ENCODE measurements at regions not wholly inside any gene's neighbourhood (a gene's known extent, or its start where the extent isn't known, plus 50 kb on each side); places are given as distances from the start of the nearest gene placed in this dataset.

DNA sequence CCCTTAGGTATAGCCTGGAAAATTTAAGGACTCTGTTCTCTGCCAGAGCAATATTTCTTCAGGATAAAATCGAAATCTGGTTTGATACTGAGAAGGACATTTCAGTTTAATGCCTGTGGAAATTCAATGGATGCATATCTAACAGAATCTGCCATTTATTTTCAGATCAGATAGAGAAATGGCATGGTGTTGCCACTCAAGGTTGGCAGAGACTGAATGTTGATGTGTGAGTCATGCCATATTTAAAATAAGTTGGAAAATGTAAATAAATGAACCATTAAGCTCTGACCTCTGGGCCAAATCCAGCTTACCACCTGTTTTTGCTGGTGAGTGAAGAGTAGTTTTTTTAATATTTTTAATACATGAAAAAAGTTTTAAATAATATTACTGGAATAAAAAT lies 594.6 kb downstream of the DOK5 start:
- POLR2A ChIA-PET, result no interaction called here
- no peaks in the 10 kb centered on the region for H3K4me1 Mint-ChIP-seq
- no peak overlapping the region for H3K4me3 Mint-ChIP-seq
- no peak for ATAC-seq
- H3K9me3 Mint-ChIP-seq, result peaks cover 4 to 35% (median 14%) of the 10 kb centered on the region in 9 donors
- H3K27me3 Mint-ChIP-seq, result peaks cover 0 to 4% (median 0%) of the 10 kb centered on the region in 5 donors
- DNase-seq, result no peak
- peaks cover 0 to 11% (median 3%) of the 10 kb centered on the region in 3 donors for H3K36me3 Mint-ChIP-seq
- H3K27ac Mint-ChIP-seq, result no peak overlapping the region

DNA sequence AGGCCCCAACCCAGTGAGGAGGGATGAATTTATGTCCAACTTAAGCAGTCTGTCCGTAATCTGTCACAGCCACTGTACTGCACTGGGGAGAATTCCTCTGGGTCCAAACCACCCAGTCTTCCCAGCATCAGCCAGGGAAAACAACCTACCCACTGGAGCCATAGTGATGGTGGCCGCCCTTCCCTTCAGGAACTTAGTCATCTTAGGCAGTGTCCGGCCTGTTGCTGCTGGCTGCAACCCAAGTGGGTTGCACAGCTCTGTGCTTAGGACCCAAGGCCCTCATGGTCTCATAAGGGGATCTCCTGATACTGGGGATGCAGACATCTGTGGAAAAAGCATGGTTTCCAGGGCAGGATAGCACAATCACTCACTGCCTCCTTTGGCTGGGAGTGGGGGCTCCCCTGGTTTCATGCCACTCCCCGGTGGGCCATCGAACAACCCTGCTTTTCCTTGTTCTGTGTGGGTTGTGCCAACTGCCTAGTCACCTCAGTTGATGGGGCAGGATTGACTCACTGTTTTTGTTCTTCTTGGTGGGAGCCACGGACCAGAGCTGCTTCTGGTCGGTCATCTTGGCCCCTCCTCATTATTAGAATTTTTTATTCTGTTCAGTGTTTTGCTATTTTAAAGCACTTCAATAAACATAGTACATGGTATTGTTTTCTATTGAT lies 591.9 kb downstream of the DOK5 start:
- H3K4me1 Mint-ChIP-seq, result no peaks in the 10 kb centered on the region
- DNase-seq (no peak), ATAC-seq (no peak)
- H3K27ac Mint-ChIP-seq, result no peak overlapping the region
- POLR2A ChIA-PET, result no interaction called here
- H3K36me3 Mint-ChIP-seq, result peaks cover 2 to 12% (median 3%) of the 10 kb centered on the region in 3 donors
- H3K9me3 Mint-ChIP-seq, result peaks cover 10 to 37% (median 21%) of the 10 kb centered on the region in 9 donors
- no peak overlapping the region for H3K4me3 Mint-ChIP-seq
- H3K27me3 Mint-ChIP-seq, result no peaks in the 10 kb centered on the region

DNA sequence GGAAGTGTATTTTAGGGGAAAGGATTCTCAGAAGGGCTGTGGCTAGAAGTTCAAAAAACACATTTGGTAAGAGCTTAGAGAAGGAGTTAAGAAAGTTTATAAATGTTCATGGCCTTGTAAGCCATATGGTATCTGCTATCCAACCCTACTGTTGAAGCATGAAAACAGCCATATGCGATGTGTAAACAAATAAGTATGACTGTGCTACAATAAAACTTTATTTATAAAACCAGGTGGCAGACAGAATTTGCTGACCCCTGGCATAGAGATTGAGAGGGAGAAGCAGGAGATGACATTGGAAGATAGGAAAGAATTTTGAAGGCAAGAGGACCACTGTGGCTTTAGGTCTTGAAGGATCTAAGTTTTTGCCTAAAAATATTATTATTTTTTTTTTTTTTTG lies 583.5 kb downstream of the DOK5 start:
- POLR2A ChIA-PET, result no interaction called here
- Mint-ChIP-seq H3K27ac (no peak overlapping the region), H3K36me3 (peaks cover 0 to 2% (median 0%) of the 10 kb centered on the region in 3 donors), H3K9me3 (peaks cover 0 to 15% (median 5%) of the 10 kb centered on the region in 9 donors), H3K4me1 (no peaks in the 10 kb centered on the region), H3K27me3 (peaks cover 0 to 3% (median 0%) of the 10 kb centered on the region in 5 donors), H3K4me3 (no peak overlapping the region)
- ATAC-seq, result no peak
- no peak for DNase-seq

DNA sequence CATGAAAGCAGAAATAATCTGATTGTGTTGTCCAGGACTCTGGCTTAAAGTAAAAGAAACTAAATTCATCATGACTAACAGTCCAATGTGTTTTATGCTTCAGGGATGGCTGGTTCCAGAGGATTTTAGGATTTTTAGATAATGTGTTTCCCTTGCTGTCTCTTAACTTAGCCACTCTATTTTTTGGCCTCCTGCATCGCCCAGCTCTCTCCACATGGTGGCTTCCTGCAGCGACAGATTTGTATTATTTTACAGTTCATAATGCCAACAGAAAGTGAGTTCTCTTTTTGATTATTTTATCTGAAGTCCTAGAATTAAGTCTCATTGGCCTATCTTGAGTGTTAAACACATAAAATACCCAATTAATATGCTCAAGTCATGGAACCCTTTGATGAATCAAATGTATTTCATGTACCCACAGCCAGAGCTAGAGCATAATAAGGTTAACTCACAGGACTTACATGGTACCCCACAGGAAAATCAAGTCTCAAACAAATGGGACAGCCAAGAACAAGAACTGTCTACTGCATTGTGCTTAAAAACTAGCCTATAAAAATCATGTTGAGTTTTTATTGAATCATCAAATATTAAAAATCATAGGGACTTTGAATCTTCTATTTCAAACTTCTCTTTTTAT lies 582.5 kb downstream of the DOK5 start:
- no peaks in the 10 kb centered on the region for H3K4me1 Mint-ChIP-seq
- no peaks in the 10 kb centered on the region for H3K36me3 Mint-ChIP-seq
- H3K27ac Mint-ChIP-seq, result no peak overlapping the region

GRCh38 chr20:55054453-55054852 lies 579.1 kb downstream of the DOK5 start:
- ATAC-seq (no peak), DNase-seq (no peak)
- Mint-ChIP-seq H3K4me3 (no peak overlapping the region), H3K27ac (no peak overlapping the region), H3K9me3 (peaks cover 0 to 10% (median 2%) of the 10 kb centered on the region in 9 donors), H3K36me3 (peaks cover 0 to 8% (median 0%) of the 10 kb centered on the region in 3 donors), H3K4me1 (no peaks in the 10 kb centered on the region), H3K27me3 (peaks cover 1 to 9% (median 3%) of the 10 kb centered on the region in 5 donors)
- POLR2A ChIA-PET, result no interaction called here

More for the DNA sequence above, 582.5 kb downstream of the DOK5 start:
- Mint-ChIP-seq H3K4me3 (no peak overlapping the region), H3K9me3 (peaks cover 0 to 6% (median 0%) of the 10 kb centered on the region in 9 donors), H3K27me3 (peaks cover 0 to 3% (median 0%) of the 10 kb centered on the region in 5 donors)
- no peak for ATAC-seq
- POLR2A ChIA-PET, result no interaction called here
- DNase-seq, result no peak

DNA sequence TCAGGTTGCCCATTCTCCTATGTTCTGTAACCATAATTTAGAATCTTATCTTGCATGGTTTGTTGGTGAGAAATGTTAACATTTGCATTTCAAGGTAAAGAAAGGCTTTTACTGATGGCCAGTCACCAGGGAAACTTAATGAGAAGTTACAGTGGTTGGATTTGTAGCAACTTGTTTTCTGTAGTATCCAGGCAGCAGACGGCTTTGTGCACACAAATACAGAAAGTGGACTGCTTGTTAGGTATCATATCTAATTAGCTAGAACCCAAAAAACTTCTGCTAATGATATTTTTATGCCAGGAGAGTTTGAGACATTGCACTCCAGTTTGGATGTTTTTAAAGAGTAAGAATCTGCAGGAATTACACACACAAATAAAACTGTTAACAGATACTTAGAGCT lies 578.0 kb downstream of the DOK5 start:
- no peak overlapping the region for H3K27ac Mint-ChIP-seq
- H3K4me3 Mint-ChIP-seq, result no peak overlapping the region
- POLR2A ChIA-PET, result no interaction called here
- peaks cover 0 to 8% (median 0%) of the 10 kb centered on the region in 3 donors for H3K36me3 Mint-ChIP-seq
- H3K27me3 Mint-ChIP-seq, result peaks cover 1 to 9% (median 3%) of the 10 kb centered on the region in 5 donors
- no peak for DNase-seq
- peaks cover 0 to 10% (median 2%) of the 10 kb centered on the region in 9 donors for H3K9me3 Mint-ChIP-seq
- no peak for ATAC-seq
- no peaks in the 10 kb centered on the region for H3K4me1 Mint-ChIP-seq

DNA sequence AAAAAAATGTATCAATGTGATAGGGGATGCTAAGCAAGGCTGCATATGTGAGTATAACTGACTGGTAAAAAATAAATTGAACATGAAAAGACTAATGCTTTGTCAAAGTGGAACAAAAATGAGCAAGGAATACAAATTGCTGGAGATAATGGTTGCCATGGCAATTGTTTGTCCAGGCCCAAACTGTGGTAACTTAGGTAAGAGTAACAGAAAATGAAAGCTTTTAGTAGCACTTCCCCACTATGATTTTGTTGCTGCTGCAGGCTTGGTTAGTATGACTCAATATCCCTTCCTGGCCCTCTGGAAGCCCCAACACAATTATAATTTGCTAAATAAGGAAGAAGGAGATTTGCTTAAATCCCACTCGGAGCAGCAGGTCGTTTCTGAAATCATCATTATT lies 577.1 kb downstream of the DOK5 start:
- Mint-ChIP-seq H3K36me3 (peaks cover 0 to 8% (median 0%) of the 10 kb centered on the region in 3 donors), H3K4me1 (no peaks in the 10 kb centered on the region), H3K4me3 (no peak overlapping the region), H3K9me3 (peaks cover 0 to 10% (median 2%) of the 10 kb centered on the region in 9 donors), H3K27ac (no peak overlapping the region), H3K27me3 (peaks cover 1 to 9% (median 3%) of the 10 kb centered on the region in 5 donors)
- ATAC-seq (no peak), DNase-seq (no peak)
- POLR2A ChIA-PET, result no interaction called here

- peaks cover 0 to 18% (median 5%) of the 10 kb centered on the region in 9 donors for H3K9me3 Mint-ChIP-seq
- H3K4me1 Mint-ChIP-seq, result no peaks in the 10 kb centered on the region
- POLR2A ChIA-PET, result no interaction called here
- peaks cover 0 to 4% (median 0%) of the 10 kb centered on the region in 5 donors for H3K27me3 Mint-ChIP-seq
- peaks cover 0 to 4% (median 0%) of the 10 kb centered on the region in 3 donors for H3K36me3 Mint-ChIP-seq
- ATAC-seq, result no peak
- H3K27ac Mint-ChIP-seq, result no peak overlapping the region
- no peak for DNase-seq
- H3K4me3 Mint-ChIP-seq, result no peak overlapping the region
Observed at GRCh38 chr20:55038684-55039083, 563.3 kb downstream of the DOK5 start.

DNA sequence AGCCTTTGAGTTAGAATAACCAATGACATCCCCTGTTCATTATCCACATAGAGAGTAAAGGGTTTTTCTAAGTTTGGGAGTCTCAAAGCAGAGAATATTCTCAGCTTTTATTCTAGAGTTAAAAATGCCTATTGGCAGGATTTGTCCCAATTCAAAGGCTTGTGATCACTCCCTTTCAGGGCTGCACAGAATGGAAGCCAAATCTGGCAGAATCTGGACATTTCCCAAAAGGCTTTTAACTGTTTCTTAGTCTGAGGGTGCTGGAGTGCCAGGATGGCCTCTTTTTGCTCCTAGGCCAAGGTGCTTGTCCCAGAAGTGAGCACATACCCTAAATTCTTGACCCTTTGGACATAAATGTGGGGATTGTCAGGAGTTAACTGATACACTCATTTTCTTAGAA lies 556.6 kb downstream of the DOK5 start:
- H3K9me3 Mint-ChIP-seq, result peaks cover 0 to 22% (median 2%) of the 10 kb centered on the region in 9 donors
- H3K27ac Mint-ChIP-seq, result no peak overlapping the region
- H3K36me3 Mint-ChIP-seq, result peaks cover 0 to 8% (median 0%) of the 10 kb centered on the region in 3 donors
- no peaks in the 10 kb centered on the region for H3K4me1 Mint-ChIP-seq
- DNase-seq, result no peak
- POLR2A ChIA-PET, result no interaction called here
- no peak for ATAC-seq
- H3K4me3 Mint-ChIP-seq, result no peak overlapping the region
- H3K27me3 Mint-ChIP-seq, result peaks cover 0 to 6% (median 0%) of the 10 kb centered on the region in 5 donors

GRCh38 chr20:55014766-55015165 lies 539.4 kb downstream of the DOK5 start:
- DNase-seq, result no peak
- no peak overlapping the region for H3K27ac Mint-ChIP-seq
- ATAC-seq, result no peak
- peaks cover 0 to 4% (median 0%) of the 10 kb centered on the region in 9 donors for H3K9me3 Mint-ChIP-seq
- no peaks in the 10 kb centered on the region for H3K27me3 Mint-ChIP-seq
- H3K4me1 Mint-ChIP-seq, result no peaks in the 10 kb centered on the region
- H3K36me3 Mint-ChIP-seq, result no peaks in the 10 kb centered on the region
- POLR2A ChIA-PET, result no interaction called here
- H3K4me3 Mint-ChIP-seq, result no peak overlapping the region

- DNase-seq (no peak), ATAC-seq (no peak)
- H3K27ac Mint-ChIP-seq, result no peak overlapping the region
- no peak overlapping the region for H3K4me3 Mint-ChIP-seq
- POLR2A ChIA-PET, result no interaction called here
- no peaks in the 10 kb centered on the region for H3K4me1 Mint-ChIP-seq
- no peaks in the 10 kb centered on the region for H3K27me3 Mint-ChIP-seq
- H3K9me3 Mint-ChIP-seq, result peaks cover 0 to 4% (median 0%) of the 10 kb centered on the region in 9 donors
- H3K36me3 Mint-ChIP-seq, result no peaks in the 10 kb centered on the region
Observed at GRCh38 chr20:55010761-55011160, 535.4 kb downstream of the DOK5 start.

DNA sequence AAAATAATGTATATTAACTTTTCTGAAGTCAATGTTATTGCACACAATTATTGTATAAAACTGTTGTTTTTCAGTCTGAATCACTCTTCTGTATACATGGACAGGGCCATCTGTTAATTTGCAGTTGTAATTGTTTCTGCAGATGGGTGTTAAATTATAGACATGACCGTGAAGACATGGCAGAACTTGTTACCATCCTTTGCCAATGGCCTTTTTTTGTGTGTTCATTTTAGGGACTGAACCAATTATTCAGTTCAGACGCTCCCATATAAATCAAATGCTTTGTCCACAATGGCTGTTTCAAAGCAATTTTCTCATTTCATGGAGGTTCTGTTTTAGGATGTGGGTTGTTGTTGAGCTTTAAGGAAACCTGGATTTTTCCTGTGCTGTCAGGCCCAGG lies 533.7 kb downstream of the DOK5 start:
- POLR2A ChIA-PET, result no interaction called here
- DNase-seq (no peak), ATAC-seq (no peak)
- Mint-ChIP-seq H3K4me1 (no peaks in the 10 kb centered on the region), H3K4me3 (no peak overlapping the region), H3K27me3 (no peaks in the 10 kb centered on the region), H3K27ac (no peak overlapping the region), H3K36me3 (no peaks in the 10 kb centered on the region), H3K9me3 (peaks cover 0 to 4% (median 0%) of the 10 kb centered on the region in 9 donors)

GRCh38 chr20:55004044-55004443 lies 528.7 kb downstream of the DOK5 start:
- Mint-ChIP-seq H3K9me3 (peaks cover 0 to 10% (median 0%) of the 10 kb centered on the region in 9 donors), H3K4me1 (no peaks in the 10 kb centered on the region), H3K4me3 (no peak overlapping the region), H3K27me3 (peaks cover 0 to 8% (median 0%) of the 10 kb centered on the region in 5 donors), H3K27ac (no peak overlapping the region), H3K36me3 (no peaks in the 10 kb centered on the region)
- POLR2A ChIA-PET, result no interaction called here
- DNase-seq (no peak), ATAC-seq (no peak)

Measured in naive thymus-derived CD8-positive, alpha-beta T cell (primary cell).